ENCODE measurements at regions not wholly inside any gene's neighbourhood (a gene's known extent, or its start where the extent isn't known, plus 50 kb on each side); places are given as distances from the start of the nearest gene placed in this dataset.

GRCh38 chr4:179110816-179111215 is 1668.6 kb upstream of the AGA start:
- TF ChIP-seq ZBTB33 (IDR thresholded peaks at IDR 0.05) (no peak), EP300 (IDR thresholded peaks at IDR 0.05; ENCODE audit: borderline replicate concordance in 1 of 2, control insufficient read depth in 1 of 2, low read depth in 2 of 2, low read length in 2 of 2) (no peak), POLR2A (IDR thresholded peaks at IDR 0.05; ENCODE audit: low read depth, low read length) (no peak), CTCF (IDR thresholded peaks at IDR 0.05 in 2 of 3, conservative IDR thresholded peaks at IDR 0.05 in 1 of 3; ENCODE audit: control insufficient read depth in 2 of 3, extremely low read depth in 1 of 3, insufficient read depth in 1 of 3, low read depth in 3 of 3, low read length in 3 of 3) (no peak), SMAD1 (IDR thresholded peaks at IDR 0.05; ENCODE audit: low read depth, partially characterized antibody) (no peak), PBX3 (IDR thresholded peaks at IDR 0.05; ENCODE audit: insufficient replicate concordance, low read depth, low read length) (no peak), CBFB (IDR thresholded peaks at IDR 0.05; ENCODE audit: low read depth) (no peak), EZH2 (IDR thresholded peaks at IDR 0.05; ENCODE audit: borderline replicate concordance, control insufficient read depth, low read depth, low read length) (no peak), CHD2 (IDR thresholded peaks at IDR 0.05; ENCODE audit: borderline replicate concordance, low read depth, low read length) (no peak), TAF1 (IDR thresholded peaks at IDR 0.05; ENCODE audit: borderline replicate concordance, low read depth, low read length) (no peak), BCLAF1 (IDR thresholded peaks at IDR 0.05) (no peak)

Data from GM12878 (cell line).